ENCODE measurements at regions not wholly inside any gene's neighbourhood (a gene's known extent, or its start where the extent isn't known, plus 50 kb on each side); places are given as distances from the start of the nearest gene placed in this dataset.

DNA sequence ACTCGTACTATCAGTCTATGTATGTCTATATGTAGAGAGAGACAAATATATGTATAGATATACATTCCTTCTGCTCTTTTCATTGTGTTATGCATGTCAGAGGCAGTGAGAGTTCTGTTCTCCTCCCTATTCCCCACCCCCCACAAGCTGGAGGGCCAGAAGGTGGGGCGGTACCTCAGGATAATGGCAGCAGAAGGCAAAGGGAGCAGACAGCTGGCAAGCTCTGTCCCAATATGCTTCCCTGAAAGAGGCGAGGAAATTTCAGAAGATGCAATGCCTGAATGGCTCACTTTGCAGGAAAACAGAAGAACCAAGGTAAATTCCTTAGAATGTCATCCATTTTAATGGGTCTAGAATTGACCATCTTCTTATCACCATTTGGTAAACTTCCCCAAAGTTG is 114.4 kb downstream of the NAA11 start:
- peaks cover 8% of the 10 kb centered on the region for H3K9me3 Mint-ChIP-seq (ENCODE audit: low read depth)
- TF ChIP-seq, protein P1, sequence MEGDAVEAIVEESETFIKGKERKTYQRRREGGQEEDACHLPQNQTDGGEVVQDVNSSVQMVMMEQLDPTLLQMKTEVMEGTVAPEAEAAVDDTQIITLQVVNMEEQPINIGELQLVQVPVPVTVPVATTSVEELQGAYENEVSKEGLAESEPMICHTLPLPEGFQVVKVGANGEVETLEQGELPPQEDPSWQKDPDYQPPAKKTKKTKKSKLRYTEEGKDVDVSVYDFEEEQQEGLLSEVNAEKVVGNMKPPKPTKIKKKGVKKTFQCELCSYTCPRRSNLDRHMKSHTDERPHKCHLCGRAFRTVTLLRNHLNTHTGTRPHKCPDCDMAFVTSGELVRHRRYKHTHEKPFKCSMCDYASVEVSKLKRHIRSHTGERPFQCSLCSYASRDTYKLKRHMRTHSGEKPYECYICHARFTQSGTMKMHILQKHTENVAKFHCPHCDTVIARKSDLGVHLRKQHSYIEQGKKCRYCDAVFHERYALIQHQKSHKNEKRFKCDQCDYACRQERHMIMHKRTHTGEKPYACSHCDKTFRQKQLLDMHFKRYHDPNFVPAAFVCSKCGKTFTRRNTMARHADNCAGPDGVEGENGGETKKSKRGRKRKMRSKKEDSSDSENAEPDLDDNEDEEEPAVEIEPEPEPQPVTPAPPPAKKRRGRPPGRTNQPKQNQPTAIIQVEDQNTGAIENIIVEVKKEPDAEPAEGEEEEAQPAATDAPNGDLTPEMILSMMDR (IDR thresholded peaks at IDR 0.05; ENCODE audit: unreplicated experiment): no peak
- no peaks in the 10 kb centered on the region for H3K4me1 Mint-ChIP-seq (ENCODE audit: low read depth)
- H3K36me3 Mint-ChIP-seq (ENCODE audit: insufficient read depth): no peaks in the 10 kb centered on the region
- H3K27me3 Mint-ChIP-seq: no peaks in the 10 kb centered on the region
- H3K27ac Mint-ChIP-seq: no peak overlapping the region
- no peak overlapping the region for H3K4me3 Mint-ChIP-seq (ENCODE audit: low read depth)
- DNase-seq (ENCODE audit: low spot score, unreplicated experiment): no peak

DNA sequence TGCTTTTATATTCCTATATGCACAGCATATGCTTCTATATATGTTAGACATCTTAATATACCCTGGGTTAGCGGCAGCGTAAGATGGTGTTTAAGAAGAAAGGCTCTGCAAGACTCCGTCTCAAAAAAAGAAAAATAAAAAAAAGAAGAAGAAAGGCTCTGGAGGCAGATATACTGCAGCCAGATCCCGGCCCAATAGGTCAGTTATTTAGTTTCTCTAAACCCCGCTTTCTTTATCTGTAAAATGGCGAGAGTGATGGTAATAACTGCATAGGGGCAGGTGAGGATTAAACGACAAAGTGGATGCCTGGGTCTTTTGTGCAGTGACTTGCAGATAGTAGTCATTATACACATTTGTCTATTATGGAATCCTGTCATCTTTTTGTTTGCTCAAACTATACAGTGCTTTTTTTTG is 115.2 kb downstream of the NAA11 start:
- H3K4me3 Mint-ChIP-seq (ENCODE audit: low read depth): no peak overlapping the region
- TF ChIP-seq, protein P1 (IDR thresholded peaks at IDR 0.05; ENCODE audit: unreplicated experiment): no peak

DNA sequence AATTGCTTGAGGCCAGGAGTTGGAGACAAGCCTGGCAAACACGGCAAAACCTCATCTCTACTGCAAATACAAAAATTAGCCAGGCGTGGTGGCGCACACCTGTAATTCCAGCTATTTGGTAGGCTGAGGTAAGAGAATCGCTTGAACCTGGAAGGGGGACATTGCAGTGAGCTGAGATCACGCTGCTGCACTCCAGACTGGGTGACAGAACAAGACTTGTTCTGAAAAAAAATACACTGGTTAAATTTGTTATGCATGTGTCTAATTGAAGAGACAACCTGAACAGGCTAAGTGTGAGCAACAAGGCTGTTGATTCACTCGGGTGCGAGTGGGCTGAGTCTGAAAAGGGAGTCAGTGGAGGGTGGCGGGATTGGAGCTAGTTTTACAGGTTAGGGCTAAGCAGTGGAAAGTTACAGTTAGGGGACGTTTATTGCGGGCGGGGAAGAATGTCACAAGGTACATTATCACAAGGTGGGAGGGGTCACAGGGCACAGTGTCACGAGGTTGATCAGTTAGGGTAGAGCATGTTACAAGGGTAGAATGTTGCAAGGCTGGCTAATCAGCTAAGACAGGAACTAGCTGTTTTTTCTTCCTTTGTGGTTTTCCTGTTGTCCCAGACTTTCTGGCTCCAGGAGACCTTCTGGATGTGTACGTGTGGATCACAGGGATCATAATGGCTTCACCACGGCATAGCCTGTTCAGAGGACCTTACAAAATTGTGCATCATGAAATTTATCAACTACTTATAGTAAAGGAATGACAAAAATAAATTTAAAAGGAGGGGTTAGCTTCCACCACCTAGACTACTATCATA is 115.8 kb downstream of the NAA11 start:
- no peak overlapping the region for H3K4me3 Mint-ChIP-seq (ENCODE audit: low read depth)
- DNase-seq (ENCODE audit: low spot score, unreplicated experiment): no peak
- H3K27ac Mint-ChIP-seq: peak overlapping the region; percentile 14
- H3K27me3 Mint-ChIP-seq: no peaks in the 10 kb centered on the region
- no peaks in the 10 kb centered on the region for H3K4me1 Mint-ChIP-seq (ENCODE audit: low read depth)
- TF ChIP-seq, protein P1 (IDR thresholded peaks at IDR 0.05; ENCODE audit: unreplicated experiment): no peak
- no peaks in the 10 kb centered on the region for H3K36me3 Mint-ChIP-seq (ENCODE audit: insufficient read depth)
- H3K9me3 Mint-ChIP-seq (ENCODE audit: low read depth): peaks cover 17% of the 10 kb centered on the region

More for the DNA sequence above, 115.2 kb downstream of the NAA11 start:
- Mint-ChIP-seq H3K27ac (no peak overlapping the region), H3K36me3 (ENCODE audit: insufficient read depth) (no peaks in the 10 kb centered on the region), H3K9me3 (ENCODE audit: low read depth) (peaks cover 15% of the 10 kb centered on the region), H3K4me1 (ENCODE audit: low read depth) (no peaks in the 10 kb centered on the region), H3K27me3 (no peaks in the 10 kb centered on the region)
- no peak for DNase-seq (ENCODE audit: low spot score, unreplicated experiment)

DNA sequence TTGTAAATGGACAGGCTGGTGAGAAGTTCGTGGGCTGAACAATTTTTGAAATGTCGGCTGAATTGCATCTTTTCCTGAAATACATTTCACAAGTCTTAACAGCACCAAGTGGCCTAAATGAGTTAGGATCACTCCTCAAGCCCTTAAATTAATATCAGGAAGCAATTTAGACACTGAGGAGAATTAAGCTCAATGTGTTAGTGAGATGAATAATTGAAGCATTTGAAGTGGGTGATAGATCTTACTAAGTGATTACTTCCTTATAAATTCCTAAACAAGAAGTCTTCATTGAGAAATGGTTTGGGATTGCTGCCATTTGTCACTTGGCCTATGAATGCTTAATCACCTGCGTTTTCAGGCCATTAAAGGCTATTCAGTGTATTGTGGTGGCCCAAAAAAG is 116.8 kb downstream of the NAA11 start:
- H3K27me3 Mint-ChIP-seq: no peaks in the 10 kb centered on the region
- H3K9me3 Mint-ChIP-seq (ENCODE audit: low read depth): peaks cover 15% of the 10 kb centered on the region
- TF ChIP-seq, protein P1 (IDR thresholded peaks at IDR 0.05; ENCODE audit: unreplicated experiment): no peak
- no peaks in the 10 kb centered on the region for H3K36me3 Mint-ChIP-seq (ENCODE audit: insufficient read depth)
- DNase-seq (ENCODE audit: low spot score, unreplicated experiment): no peak
- H3K4me3 Mint-ChIP-seq (ENCODE audit: low read depth): no peak overlapping the region
- no peak overlapping the region for H3K27ac Mint-ChIP-seq
- no peaks in the 10 kb centered on the region for H3K4me1 Mint-ChIP-seq (ENCODE audit: low read depth)

DNA sequence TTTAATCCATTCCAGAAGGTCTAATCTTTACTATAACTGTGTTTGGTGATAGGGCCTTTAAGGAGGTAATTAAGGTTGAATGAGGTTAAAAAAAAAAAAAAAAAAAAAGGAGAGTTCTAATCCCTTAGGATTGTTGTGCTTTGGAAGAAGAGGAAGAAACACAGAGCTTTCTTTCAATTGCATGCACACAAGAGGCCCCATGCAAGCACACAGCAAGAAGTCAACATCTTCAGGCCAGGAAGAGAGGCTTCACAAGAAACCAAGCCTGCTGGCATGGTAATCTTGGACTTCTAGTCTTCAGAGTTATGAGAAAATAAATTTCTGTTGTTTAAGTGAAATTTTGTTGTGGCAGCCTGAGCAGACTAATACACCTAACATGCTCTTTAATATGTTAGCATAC is 118.6 kb downstream of the NAA11 start:
- Mint-ChIP-seq H3K27ac (no peak overlapping the region), H3K4me1 (ENCODE audit: low read depth) (no peaks in the 10 kb centered on the region), H3K9me3 (ENCODE audit: low read depth) (peaks cover 15% of the 10 kb centered on the region), H3K36me3 (ENCODE audit: insufficient read depth) (no peaks in the 10 kb centered on the region), H3K4me3 (ENCODE audit: low read depth) (no peak overlapping the region), H3K27me3 (no peaks in the 10 kb centered on the region)
- TF ChIP-seq, protein P1 (IDR thresholded peaks at IDR 0.05; ENCODE audit: unreplicated experiment): no peak
- DNase-seq (ENCODE audit: low spot score, unreplicated experiment): no peak

Data from progenitor cell of endocrine pancreas (in vitro differentiated cells).